Colon (tissue), 2 donors: ENCODE measurements at regions not wholly inside any gene's neighbourhood (a gene's known extent, or its start where the extent isn't known, plus 50 kb on each side); places are given as distances from the start of the nearest gene placed in this dataset.

Experiments used
- FAIRE-seq: peaks from 2 replicates; lab custom pipeline; 2012; peaks lifted over from hg19 to GRCh38; lab: Jason Lieb, UNC
- donor health status: control.
- donor health status: control.

DNA sequence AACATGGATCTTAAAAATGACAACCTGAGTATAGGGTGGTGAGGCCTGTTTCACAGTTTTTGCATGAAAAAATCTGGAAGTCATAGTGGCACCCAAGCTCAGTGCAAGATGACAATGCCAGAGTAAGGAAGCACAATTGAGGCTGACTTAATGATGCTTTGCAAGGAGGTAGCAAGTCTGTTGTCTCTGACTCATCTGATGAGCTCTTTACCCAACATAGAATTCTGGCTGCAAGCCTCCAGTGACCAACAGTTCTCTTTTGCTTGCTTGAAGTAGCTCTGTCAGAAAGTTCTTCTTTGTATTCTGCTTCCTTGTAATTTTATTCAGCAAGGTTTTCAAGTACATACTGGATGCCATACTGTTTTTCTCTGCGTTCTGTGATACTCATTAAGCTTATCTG, 117.1 kb downstream of the FOXD2 start:
- FAIRE-seq = no peak

DNA sequence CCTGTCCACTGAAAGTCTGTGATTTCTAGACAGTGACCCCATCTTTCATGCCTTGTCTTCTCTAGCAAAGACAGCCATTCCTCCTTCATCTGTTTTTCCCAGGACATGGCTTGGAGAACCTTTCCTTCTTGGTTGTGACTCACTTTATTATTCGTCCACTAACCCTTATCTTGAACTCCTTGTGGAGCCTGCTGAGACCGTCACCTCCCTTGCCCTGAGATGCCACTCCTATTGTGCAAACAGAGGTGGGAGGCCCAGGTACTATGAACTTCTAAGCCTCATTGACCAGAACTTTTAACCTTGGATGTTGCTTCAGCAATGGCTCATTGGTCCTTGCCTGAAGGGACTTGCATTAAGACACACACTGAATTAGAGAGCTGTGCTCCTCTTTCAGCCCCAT, 117.5 kb downstream of the FOXD2 start:
- FAIRE-seq = peak; percentile 18

DNA sequence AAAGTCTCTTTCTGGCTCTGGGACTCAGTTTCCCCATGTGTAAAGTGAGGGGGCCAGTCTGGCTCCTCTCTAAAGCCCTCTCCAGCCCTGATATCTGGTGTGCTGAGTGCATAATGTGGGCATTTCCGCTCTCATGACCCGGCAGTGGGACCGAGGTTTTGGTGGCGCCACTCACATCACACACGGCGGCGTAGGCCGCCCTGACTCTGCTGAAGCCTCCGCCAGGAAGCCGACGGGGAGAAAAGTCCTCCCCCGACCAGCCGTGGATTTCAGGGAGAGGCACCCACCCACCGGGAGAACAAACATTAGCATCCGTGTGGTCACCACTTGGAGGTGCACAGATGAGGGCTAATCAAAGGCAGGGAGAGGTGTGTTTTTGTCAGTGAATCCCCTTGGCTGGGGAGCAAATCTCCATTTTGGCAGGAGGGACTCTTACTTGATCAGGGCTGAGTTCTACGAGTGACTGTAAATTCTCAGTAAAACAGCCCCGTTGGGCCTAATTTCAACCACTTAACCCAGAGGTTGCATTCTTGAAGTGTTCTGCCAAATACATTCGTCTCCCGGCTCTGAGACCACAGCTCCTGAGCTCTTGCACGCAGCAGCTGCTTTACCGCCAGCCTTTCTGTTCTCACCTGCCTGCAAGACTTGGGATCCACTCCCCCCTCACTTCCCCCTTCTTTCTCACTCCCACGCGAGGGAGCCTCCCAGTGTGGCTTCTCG, 118.2 kb downstream of the FOXD2 start:
- FAIRE-seq = no peak

DNA sequence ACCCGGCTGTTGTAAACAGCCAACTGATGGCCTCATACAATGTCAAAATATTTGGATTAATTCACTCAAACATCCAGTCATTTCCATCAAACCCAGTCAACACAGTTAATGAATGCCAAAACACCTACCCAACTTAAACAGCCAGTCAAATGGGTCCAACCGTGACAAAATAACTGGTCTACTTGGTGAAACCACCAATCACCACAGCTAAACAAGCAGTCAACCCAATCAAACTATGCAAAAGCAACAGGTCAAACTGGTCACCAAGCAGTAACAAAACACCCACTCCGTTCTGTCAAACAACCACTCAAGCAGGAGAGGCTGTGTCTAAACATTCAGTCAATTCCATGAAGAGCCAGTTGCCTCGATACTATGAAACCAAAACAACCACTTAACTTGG, 119.2 kb downstream of the FOXD2 start:
- no peak for FAIRE-seq

DNA sequence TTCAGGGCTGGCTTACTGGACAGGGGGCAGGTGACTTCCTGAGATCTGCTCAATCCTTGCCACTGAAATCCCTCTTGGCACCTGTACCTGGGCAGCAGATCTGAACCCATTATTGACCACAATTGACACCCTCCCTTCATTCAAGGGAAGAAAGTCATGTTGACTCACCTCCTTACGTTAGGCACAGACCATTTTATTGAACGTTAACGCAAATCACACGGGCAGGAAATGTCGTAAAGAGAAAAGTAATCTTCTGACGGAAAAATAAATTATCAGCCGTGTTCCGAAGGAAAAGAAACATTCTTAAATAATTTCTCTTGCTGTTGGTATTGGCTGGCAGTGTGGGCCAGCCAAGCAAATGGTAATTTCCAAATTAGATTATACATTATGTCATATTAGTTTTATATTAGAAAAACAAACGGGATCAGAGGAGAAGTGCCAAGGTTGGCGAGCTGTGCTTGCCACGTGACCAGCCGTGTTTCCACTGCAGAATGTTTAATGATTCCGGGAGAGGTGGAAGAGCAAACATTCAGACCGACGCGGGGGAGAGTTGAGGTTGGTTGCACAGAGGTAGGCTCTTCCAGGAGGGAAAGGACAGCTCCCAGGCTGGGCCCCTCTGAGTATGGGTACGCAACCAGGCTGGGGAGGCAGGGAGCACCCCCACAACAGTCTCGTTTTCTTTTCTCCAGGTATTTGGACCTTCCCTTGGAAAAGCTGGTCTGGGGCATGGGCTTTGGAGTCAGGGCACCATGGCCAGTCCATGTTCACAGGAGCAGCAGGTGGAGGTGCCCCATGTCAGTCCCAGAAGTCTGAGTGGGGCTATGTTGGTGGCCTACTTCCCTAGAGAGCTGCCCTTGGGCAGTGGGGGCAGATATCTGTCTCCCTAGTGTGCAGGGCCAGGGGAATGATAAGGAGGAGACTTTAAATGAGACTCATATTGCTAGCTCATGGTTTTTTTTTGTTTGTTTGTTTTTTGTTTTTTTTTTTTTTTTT, 121.1 kb downstream of the FOXD2 start:
- FAIRE-seq = peak; percentile 5

DNA sequence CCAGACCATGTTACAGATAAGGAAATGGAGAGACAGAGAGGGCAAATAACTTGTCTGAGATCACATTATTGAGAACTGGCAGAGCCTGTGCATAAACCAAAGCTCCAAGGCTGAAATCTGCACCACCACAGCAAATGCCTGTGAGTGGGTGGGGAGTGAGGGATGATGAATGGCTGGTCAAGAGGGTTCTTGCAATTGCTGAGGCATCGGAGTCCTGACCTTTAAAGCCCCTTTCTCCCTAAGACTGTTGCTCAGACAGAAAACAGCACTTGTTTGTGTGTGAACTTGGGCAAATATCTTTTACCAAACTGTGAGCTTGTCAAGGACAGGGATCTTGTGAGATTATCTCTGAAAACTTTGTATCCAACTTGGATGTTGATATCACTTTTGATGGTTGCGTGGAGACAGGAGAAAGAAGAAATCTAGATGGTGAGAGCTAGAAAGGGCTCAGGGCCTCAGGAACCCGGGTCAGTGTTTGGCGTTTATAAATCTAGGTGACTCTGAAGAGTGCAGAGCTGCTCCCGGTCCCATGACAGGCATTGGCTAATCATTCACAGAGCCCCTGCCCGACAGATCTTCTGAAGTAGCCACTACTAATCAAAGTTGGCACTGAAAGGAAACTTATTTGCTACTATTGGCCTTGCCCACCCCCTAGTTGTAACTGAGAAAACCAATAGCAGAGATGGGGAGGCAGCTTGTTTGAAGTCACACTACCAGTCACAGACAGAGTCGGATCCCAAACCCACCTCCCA, 122.3 kb downstream of the FOXD2 start:
- FAIRE-seq = no peak

DNA sequence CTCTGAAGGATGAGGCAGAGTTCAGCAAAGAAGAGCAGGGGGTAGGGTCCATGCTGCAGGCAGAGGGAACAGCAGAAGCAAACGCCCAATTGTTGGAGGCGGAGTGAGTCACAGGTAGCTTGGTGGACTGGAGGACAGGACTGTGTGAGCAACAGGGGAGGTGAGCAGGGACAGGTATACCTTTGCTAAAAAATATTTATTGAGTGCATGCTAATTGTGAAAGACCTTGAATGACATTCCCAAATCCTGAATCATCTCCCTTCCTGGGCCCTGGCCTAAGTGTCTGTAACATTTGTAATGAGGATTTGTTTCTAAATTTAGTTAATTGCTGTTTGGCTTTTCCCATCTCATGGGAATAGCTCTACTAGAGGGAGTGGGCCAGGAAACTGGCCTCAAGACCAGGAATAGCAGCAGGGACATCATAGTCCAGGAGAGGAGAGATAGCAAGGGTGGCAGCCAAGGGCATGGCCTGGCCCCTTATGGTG, 123.7 kb downstream of the FOXD2 start:
- FAIRE-seq = no peak

DNA sequence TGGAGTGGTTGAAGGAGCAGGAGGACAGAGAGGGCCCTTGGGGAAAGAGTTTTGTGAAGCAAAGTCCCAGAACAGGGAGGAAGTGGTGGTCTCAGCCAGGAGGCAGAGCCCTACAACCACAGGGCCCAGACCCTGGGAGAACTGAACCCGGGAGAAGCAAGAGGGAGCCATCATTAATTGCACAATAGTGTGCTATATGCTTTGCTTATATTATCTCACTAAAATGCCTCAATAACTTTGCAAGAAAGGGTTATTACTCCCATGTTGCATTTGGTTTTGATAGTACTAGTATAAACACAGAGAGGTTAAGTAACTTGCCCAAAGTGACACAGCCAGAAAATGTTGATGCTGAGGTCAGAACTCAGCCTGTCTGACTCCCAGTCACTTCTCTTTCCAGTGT, 124.3 kb downstream of the FOXD2 start:
- no peak for FAIRE-seq

DNA sequence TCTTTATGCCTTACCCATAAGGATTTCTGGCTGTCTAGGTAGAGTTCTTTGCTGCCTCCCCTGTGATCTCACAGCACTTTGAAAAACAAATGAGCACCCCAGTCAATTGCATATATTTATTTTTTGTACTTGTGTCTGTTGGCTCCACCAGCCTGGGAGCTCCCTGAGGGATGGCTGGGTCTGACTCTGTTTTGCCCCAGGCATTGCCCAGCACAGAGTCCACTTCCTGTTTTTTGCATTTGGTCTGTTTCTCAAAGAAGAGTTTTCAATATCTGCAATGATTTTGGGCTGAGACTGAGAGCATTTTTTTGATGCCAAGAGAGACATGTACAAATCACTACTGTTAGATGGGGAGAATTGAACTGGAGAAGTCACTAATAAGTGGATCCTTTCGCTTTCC, 125.0 kb downstream of the FOXD2 start:
- FAIRE-seq = no peak

DNA sequence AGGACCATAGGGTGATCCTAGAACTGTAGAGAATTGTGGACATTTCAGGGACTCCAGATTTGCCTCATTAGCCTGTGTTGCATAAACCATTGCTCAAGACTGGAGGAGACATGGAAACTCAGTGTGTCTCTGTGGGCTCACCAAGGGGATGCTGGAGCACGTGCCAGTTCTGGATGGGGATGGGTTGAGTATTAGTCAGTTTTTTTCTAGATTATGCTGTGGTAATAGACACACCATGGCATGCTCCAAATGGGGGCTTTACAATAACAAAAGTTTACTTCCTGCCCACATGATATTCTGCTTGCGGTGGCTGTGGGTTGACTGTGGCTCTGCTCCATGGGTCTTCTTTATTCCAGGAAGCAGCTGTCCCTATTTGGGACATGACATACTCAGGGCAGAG, 125.4 kb downstream of the FOXD2 start:
- FAIRE-seq = no peak

DNA sequence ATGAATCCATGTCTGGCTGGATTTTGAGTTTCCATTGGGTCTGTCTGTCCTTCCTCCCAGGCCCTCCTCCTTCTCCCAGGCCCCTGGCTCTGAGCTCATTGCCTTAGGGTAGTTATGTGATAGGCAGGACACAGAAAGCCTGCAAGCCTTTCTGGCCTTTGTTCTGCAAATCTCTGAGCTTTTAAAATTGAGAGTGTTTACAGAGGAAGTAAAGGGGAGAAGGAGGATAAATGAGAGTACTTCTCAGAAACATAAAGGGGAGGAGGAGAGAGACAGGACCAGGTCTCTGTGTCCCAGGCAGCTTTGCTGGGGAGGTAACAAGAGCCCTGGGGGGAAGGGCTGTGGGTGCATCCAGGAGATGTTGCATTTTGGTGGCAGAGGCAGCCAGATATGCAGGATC, 126.7 kb downstream of the FOXD2 start:
- no peak for FAIRE-seq

DNA sequence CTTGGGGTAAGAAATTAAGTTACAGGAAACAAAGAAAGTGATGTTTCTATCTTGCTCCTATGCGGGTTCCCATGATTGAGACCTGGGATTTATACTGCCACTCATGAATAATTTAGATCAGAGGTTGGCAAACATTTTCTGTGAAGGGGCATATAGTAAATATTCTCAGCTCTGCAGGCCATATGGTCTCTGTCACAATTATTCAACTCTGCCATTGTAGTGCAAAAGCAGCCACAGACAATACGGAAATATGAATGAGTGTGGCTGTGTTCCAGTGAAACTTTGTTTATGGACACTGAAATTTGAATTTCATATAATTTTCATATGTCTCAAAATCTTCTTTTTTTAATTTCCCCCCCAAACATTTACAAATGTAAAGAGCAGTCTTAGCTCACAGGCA, 127.2 kb downstream of the FOXD2 start:
- no peak for FAIRE-seq

DNA sequence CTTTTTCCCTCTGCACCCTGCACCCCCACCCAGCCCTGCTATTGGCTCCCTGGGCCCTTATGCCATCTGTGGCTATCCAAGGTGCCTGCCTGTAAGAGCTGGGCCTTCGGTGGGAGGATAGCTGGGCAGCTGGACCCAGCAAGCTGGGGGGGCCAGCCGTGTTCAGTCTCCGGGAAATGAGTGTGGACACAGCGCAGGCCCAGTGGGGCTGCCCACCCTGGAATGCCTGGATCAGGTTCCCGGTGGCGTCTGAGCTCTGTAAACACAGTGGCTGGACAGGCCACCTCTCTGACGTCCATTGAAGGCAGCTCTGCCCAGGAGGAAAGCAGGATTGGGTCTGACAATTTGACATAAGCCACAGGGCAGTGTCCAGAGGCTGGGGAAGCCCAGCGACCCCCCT, 127.8 kb downstream of the FOXD2 start:
- FAIRE-seq = no peak

DNA sequence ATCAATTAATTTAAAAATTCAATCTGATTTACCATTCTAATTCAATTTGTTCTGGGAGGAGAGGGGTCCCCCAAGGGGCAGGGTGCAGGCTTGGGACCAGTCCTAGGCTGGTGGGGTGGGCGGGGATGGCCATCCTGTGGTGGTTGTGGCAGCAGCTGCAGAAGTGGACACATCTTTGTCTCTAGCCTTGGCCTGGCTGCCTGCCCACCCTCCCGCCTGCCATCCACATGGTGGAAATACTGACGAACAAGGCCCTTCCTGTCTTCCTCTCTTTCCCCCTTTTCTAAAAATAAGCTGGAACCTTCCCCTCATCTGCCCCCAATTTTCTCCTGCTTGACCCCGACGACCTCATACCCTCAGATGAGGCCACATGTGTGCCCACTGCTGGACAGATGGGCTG, 130.9 kb downstream of the FOXD2 start:
- FAIRE-seq = no peak

DNA sequence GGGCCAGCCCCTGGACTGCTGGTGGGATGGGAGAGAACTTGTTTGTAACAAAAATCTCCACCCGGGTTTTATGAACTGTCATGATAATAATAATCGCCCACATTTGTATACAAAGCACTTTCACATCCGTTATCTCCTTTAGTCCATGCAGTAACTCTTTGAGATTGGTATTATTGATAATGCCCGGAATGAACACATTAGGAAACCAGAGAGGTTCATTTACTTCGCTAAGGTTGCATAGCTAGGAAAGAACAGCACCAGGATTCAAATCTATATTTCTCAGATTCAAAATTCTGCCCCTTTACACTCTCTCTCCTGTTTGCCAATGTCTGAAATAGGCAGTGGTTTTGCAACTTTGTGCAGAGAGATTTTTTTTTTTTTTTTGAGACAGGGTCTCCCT, 131.4 kb downstream of the FOXD2 start:
- no peak for FAIRE-seq

DNA sequence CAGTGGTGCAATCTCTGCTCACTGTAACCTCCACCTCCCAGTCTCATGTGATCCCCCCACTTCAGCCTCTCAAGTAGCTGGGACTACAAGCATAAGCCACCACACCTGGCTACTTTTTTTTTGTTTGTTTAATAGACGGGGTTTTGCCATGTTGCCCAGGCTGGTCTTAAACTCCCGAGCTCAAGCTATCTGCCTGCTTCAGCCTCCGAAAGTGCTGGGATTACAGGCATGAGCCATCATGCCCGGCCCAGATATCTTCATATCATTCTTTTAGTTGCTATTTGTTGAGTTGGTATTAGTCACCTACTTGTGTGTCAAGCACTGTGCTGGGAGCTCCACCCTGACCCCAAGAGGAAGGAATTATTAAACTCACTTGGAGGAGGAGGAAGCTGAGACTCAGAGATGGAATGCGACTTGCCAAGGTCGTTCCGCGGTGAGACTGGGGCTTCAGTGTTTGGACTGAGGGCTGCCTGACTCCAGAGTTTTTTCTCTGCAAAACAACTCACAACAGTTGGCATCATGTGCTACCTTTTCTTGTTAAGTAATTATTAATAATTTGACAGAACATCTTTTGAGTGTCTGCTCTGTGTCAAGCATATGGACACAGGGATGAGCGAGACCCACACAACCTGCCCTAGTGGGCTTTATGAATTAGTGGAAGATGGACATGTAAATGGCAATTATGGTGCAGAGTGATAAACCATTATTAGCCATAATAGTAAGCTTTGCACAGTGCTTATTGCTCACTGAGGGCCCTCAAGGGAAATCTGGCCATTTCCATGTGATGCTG, 132.0 kb downstream of the FOXD2 start:
- FAIRE-seq = peak; percentile 14

DNA sequence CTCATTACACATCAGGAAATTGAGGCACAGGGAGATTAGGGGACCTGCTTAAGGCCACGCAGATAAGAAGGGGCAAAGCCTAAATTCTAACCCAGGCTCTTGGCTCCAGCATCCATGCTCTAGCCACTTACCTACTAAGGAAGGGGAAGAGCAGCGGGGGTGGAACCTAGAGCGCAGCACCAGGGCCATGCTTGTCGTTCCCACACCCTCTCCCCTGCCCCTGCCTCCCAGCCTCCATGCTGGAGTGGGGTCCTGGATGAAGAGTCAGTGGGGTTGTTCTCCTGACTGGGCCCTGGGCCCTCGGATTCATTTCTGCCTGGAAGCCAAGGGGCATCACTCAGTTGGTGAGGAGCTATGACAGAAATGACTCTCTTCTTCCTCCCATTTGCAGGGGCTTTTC, 133.3 kb downstream of the FOXD2 start:
- no peak for FAIRE-seq

DNA sequence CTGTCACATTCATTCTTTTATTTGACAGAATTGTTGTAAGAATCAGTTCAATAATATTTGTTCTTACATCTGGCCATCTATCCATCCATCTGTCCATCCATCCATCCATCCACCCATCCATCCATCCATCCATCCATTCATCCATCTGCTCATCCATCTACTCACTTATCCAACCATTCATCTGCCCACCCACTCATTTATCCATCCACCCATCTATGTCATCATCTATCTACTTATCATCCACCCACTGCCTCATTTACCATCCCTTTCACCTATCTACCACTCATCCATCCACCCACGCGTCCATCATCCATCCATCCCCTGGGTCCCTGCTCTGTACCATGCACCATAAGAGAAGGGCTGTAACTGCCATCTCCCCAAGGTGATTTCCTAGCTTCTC, 134.1 kb downstream of the FOXD2 start:
- FAIRE-seq = no peak

DNA sequence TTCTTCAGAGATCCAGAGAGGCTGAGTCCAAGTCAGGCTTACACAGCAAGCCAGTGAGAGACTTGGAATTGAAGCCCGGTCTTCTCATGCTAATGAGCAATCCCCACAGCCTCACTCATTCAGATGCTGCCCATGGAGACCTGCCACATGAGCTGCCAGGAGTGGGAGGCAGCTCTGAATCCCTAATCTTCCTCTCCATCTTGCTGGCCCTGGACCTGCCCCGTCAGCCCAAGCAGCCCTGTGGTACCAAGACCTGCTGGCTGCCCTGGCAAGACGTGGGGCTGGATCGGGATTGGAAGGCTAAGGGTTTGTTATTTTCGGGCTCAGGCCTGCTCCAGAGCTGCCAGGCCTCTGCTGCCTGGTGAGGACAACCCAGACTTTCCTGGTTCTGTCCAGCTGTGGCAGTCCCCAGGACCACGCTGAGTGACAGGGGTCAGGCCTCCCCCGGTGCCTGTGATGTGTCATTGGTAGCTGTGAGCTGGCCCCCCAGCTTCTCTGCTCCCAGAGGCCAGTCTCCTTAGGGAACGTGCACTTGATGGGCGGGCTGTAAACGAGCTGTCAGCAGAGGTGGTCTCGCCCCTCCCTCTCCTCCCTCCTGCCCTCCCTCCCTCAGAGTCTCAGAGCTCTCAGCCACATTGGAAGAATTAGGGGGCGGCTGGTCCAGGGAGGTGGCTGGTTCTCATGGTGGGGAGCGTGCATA, 135.0 kb downstream of the FOXD2 start:
- FAIRE-seq = no peak

DNA sequence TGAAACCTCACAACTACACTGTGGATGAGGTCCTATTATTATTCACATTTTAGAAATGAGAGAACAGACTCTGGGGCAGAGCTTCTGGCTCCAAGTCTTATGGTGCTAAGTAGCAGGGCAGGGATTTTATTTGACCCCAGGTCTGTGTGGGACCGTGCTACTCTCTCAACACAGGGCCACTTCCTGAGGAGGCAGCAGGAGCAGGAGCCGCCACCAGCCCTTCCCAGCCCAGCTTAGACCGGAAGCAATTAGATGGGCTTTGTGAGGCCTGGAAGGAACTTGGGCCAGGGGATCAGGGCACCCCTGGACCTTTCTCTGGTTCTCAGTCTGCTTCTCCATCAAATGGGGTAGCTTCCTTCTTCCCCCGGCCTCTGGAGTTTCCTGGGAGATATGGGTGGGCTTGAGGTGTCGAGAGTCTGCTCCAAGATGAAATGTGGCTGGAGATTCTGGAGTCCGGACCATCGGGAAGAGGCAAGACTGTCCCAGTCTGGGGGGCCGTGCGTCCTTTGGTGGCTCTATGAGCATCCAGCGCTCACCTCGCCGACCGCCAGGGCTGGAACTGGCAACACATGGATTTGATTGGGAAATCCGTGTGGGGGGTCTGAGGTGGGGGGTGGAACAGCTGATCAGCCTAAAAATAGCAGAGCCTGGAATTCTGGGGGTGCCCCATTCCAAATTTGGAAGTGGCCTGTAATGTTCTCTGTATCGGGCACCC, 136.8 kb downstream of the FOXD2 start:
- FAIRE-seq = no peak
